ENCODE measurements at regions not wholly inside any gene's neighbourhood (a gene's known extent, or its start where the extent isn't known, plus 50 kb on each side); places are given as distances from the start of the nearest gene placed in this dataset.

DNA sequence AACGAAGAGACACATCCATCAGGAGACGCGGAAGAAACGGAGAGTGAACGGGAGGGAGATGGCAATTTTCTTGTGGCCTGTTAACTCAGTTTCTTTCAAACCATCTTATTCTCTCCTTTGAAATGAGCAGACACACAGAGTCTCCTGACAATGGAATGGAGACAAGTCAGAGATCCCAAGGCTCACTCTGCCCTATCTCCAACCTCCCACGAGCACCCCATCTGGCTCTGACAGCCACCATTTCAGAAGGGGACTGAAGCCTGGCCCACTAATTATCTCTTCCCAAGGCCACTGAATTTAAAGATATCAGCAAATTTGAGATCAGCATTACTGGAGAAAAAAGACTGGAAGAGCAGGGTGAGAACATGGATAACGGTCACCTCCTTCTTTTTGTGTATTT is 215.6 kb downstream of the DHX15 start:
- DNase-seq (ENCODE audit: low spot score): no peak

DNA sequence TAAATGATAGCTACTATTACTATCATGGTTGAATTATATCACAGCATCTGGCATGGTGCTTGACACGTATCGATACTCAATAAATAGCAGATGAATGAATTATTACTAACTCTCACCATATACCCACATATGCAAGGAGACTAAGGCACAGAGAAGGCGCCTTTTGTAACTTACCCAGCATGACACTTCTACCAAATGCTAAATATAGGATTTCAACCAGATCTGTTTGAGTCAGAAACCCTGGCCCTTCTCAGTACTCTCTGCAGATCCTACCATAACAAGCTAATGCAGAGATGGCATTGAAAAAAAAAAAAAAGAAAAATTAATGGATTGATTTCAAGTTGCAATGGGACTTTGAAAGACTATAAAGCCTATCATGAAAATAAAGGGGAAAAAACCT is 219.5 kb downstream of the DHX15 start:
- DNase-seq (ENCODE audit: low spot score): no peak

- DNase-seq (ENCODE audit: low spot score): no peak
Observed at GRCh38 chr4:24364249-24364648, 220.1 kb downstream of the DHX15 start.

DNA sequence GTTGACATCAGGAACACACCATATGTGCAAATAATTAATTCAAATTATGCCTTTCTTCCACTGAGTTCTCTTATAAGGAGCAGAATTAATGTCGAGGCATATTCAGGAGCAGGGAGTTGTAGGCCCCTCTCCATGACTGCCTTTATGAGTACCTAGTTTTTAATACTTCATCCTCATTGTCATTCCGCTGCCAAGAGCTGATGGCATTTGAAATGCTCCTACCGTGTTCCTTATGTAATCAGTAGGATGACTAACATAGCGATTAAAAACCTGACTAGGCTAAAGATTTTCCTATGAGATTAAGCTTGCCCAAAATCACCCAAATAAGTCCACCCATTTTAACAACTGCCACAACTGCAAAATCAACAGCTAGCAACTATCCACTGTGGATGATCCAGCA is 220.6 kb downstream of the DHX15 start:
- DNase-seq (ENCODE audit: low spot score): no peak

- no peak for DNase-seq (ENCODE audit: low spot score)
Observed at GRCh38 chr4:24352112-24352511, 232.2 kb downstream of the DHX15 start.

GRCh38 chr4:24349168-24349996 is 235.0 kb downstream of the DHX15 start:
- DNase-seq (ENCODE audit: low spot score): peak; percentile 3

GRCh38 chr4:24339260-24339659 is 245.1 kb downstream of the DHX15 start:
- DNase-seq (ENCODE audit: low spot score): no peak

DNA sequence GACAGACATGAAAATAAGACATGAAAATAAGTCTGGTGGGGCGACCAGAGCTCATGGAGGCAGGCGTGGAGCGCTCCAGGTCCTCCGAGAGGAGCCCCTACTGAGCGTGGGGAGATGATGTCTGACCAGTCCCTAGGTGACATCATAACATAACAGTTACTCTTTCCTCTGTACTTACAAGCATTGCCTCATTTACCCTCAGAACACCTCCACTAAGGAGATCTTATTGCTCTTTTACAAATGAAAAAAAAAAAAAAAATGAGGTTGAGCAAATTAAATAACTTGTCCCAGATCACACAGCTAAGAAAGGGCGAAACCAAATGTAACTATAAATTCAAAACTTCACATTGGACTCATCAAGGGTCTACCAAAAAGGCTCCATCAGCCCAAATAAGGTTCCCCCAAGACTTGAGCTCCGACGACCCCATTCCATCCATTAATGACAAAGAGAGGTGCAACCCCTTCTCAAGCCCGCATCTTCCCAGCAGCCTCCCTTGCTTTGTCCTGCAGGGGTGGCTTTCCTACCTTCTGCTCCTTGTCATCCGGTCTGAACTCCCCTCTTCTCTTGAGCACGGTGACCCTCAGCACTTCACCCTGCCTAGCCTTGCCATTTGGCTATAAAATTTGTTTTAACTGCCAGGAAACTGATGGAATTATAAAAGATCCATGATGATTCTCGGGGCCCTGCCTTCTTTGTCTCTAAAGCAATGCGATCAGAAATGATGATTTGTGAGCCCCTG is 246.7 kb downstream of the DHX15 start:
- no peak for DNase-seq (ENCODE audit: low spot score)

- DNase-seq (ENCODE audit: low spot score): no peak
Observed at GRCh38 chr4:24335616-24336015, 248.7 kb downstream of the DHX15 start.

GRCh38 chr4:24334906-24335305 is 249.4 kb downstream of the DHX15 start:
- DNase-seq (ENCODE audit: low spot score): no peak

DNA sequence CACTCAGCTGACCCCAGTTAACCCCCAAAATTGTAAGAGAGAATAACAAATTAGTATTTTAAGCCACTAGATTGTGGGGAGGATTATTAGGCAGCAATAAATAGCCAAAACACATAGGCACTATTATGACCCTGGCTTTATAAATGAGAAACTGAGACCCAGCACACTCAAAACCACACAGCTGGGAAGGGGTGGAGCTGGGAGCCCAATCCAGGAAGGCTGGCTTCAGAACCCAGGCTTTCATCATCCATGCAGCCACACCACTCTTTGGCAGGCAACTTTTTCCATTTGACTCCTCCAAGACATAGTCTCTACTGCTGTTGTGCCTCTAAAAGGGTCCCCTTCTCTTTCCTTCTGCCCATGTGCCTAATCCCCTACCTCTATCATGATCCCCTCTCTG is 253.8 kb downstream of the DHX15 start:
- DNase-seq (ENCODE audit: low spot score): no peak

- no peak for DNase-seq (ENCODE audit: low spot score)
Observed at GRCh38 chr4:24330172-24330571, 254.2 kb downstream of the DHX15 start.

DNA sequence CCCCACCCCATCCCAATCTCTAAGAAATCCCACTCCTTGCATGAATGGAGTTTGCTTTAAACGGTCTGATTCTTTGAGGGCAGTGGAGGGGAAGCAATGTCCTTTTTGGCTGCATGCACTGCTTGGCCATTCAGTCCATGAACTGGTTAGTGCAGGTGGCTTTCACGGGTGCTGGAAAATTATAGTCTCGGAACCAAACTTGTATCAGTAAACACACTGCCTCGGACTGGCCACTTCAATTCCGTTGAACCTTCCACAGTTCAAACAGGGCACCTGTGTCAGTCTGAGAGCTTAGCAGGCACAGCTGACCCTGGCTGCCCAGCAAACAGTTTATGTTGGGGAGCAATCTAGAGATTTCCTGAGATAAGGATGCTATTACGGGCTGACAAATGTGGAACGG is 255.6 kb downstream of the DHX15 start:
- no peak for DNase-seq (ENCODE audit: low spot score)

DNA sequence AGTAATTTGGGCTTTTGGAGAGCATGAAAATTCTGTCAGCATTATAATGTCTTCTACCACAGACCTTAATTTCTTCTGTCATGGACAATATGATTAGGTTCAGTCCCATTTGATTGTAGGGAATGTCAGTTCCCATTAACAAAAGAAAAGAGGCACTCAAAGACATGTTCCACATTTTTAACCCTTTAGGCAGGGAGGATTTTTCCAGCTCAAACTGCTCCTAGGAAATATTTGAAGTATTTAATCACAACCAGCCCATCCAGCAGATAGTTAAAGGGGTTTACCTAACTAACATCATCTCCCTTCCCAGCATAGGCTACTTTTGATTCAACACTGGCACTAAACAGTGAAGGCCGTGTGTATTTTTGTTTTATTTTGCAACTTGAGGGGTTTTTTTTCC is 256.0 kb downstream of the DHX15 start:
- DNase-seq (ENCODE audit: low spot score): no peak

- DNase-seq (ENCODE audit: low spot score): no peak
Observed at GRCh38 chr4:24322995-24323394, 261.4 kb downstream of the DHX15 start.

GRCh38 chr4:24322511-24322910 is 261.8 kb downstream of the DHX15 start:
- no peak for DNase-seq (ENCODE audit: low spot score)

DNA sequence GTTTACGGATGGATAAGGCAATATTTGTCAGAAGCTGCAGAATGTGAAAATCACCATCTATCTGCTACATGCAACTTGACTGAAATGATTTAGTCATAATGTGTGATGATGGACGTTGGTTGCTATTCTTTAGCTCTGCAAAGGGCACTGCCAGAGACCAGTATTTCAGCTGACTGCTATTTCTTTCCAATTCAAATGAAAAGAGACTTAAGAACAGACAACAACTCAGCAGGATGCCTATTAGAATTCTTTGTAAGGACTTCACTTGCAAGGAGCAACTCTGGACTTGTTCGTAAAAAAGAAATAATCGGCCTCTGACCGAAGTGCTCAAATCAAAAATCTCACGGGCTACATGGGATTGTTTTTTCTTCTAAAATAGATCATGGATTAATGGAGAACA is 262.7 kb downstream of the DHX15 start:
- no peak for DNase-seq (ENCODE audit: low spot score)

GRCh38 chr4:24321131-24321530 is 263.2 kb downstream of the DHX15 start:
- no peak for DNase-seq (ENCODE audit: low spot score)

DNA sequence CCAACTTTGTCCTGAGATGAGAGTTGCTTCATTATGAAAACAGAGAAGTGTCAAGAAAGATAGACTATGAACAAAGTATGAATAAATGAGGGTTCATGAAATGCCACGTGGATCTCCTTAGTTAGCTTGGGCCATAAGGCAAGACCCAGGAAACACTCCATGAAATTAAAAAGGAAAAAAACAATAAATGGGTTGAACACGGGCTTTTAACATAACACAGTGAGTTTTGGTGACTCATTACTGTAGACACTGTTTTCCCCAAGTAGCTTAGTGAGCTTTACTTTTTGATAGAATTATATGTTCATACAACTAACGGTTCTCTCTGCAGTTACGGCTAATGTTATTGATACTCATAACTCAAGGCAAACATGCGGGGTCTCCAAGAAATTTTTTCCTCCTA is 265.0 kb downstream of the DHX15 start:
- DNase-seq (ENCODE audit: low spot score): no peak

GRCh38 chr4:24315056-24315455 is 269.3 kb downstream of the DHX15 start:
- no peak for DNase-seq (ENCODE audit: low spot score)

DNA sequence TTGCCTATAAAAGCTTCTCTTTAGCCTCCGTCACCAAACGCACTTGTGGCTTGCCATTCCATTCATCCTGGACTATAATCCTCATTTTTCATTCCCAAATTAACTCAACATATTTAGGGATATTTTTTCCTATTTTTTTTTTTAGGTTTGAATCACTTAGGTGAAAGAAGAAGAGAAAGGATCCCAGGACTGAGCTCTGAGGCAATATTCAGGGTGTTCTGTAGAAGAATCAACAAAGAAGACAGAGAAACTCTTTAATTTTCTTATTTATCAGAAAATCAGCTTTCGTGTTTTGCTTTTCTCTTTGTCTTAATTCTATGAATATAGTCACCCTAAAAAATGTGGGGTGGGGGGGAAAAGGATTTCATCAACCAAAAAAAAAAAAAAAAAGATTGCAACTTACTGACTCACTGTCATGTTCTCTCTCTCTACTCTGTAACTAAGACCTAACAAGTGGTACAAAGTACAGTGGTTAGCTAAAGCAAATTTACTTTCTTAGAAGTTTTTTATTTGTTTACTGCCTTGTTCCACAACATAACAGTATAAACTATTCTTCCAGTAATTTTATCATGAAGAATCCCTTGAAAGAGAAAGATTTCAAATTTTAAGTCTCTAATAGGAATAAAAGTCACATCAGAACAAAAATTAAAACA is 272.0 kb downstream of the DHX15 start:
- no peak for DNase-seq (ENCODE audit: low spot score)

GRCh38 chr4:24303926-24304325 is 280.4 kb downstream of the DHX15 start:
- DNase-seq (ENCODE audit: low spot score): no peak

GRCh38 chr4:24298911-24299310 is 285.4 kb downstream of the DHX15 start:
- DNase-seq (ENCODE audit: low spot score): no peak
